ENCODE measurements at regions not wholly inside any gene's neighbourhood (a gene's known extent, or its start where the extent isn't known, plus 50 kb on each side); places are given as distances from the start of the nearest gene placed in this dataset.

GRCh38 chr14:98323836-98324235, 948.2 kb downstream of the BCL11B start:
- no peak for DNase-seq (ENCODE audit: low read depth)
- no peak overlapping the region for H3K4me3 ChIP-seq (ENCODE audit: low read depth, low read length)
- no peak for TF ChIP-seq CTCF (IDR thresholded peaks at IDR 0.05; ENCODE audit: control insufficient read depth, extremely low read depth, insufficient read depth)

- TF ChIP-seq CTCF (IDR thresholded peaks at IDR 0.05; ENCODE audit: control insufficient read depth, extremely low read depth, insufficient read depth) = no peak
Measured at GRCh38 chr14:98325761-98326160, 946.2 kb downstream of the BCL11B start.

GRCh38 chr14:98328496-98328895, 943.5 kb downstream of the BCL11B start:
- no peak for DNase-seq (ENCODE audit: low read depth)
- H3K4me3 ChIP-seq (ENCODE audit: low read depth, low read length) = no peak overlapping the region
- no peak for TF ChIP-seq CTCF (IDR thresholded peaks at IDR 0.05; ENCODE audit: control insufficient read depth, extremely low read depth, insufficient read depth)

More at GRCh38 chr14:98325761-98326160, 946.2 kb downstream of the BCL11B start:
- no peak for DNase-seq (ENCODE audit: low read depth)
- H3K4me3 ChIP-seq (ENCODE audit: low read depth, low read length) = no peak overlapping the region

- DNase-seq (ENCODE audit: low read depth) = no peak
- no peak for TF ChIP-seq CTCF (IDR thresholded peaks at IDR 0.05; ENCODE audit: control insufficient read depth, extremely low read depth, insufficient read depth)
- H3K4me3 ChIP-seq (ENCODE audit: low read depth, low read length) = no peak overlapping the region
Measured at GRCh38 chr14:98334186-98334585, 937.8 kb downstream of the BCL11B start.

GRCh38 chr14:98341211-98341610, 930.8 kb downstream of the BCL11B start:
- H3K4me3 ChIP-seq (ENCODE audit: low read depth, low read length) = no peak overlapping the region
- no peak for DNase-seq (ENCODE audit: low read depth)
- TF ChIP-seq CTCF (IDR thresholded peaks at IDR 0.05; ENCODE audit: control insufficient read depth, extremely low read depth, insufficient read depth) = no peak

GRCh38 chr14:98345161-98345560, 926.8 kb downstream of the BCL11B start:
- H3K4me3 ChIP-seq (ENCODE audit: low read depth, low read length) = no peak overlapping the region
- DNase-seq (ENCODE audit: low read depth) = no peak
- no peak for TF ChIP-seq CTCF (IDR thresholded peaks at IDR 0.05; ENCODE audit: control insufficient read depth, extremely low read depth, insufficient read depth)

GRCh38 chr14:98347686-98348085, 924.3 kb downstream of the BCL11B start:
- TF ChIP-seq CTCF (IDR thresholded peaks at IDR 0.05; ENCODE audit: control insufficient read depth, extremely low read depth, insufficient read depth) = no peak
- no peak for DNase-seq (ENCODE audit: low read depth)
- H3K4me3 ChIP-seq (ENCODE audit: low read depth, low read length) = no peak overlapping the region

Measured in LNCaP clone FGC (cell line).